GM12878 (cell line): ENCODE measurements at regions not wholly inside any gene's neighbourhood (a gene's known extent, or its start where the extent isn't known, plus 50 kb on each side); places are given as distances from the start of the nearest gene placed in this dataset.

Experiments used
- ATAC-seq: fragments of 200-7000 bp; cut with Tn5 transposase; 3 replicates; pipeline ENCODE4 v1.9.1; 2020; ENCODE audit warnings: mild to moderate bottlenecking, moderate library complexity
- BruUV-seq: library from RNA; stranded (reverse); fragments of 400-500 nt; replicated peaks from 2 replicates; lab custom pipeline; 2021; lab: Mats Ljungman, UMichigan
- CTCF ChIA-PET: fragments of 300-600 bp; sonication (Branson Sonifier 250); formaldehyde crosslinking; extraction: SDS; loops from one replicate; lab custom pipeline; 2021; ENCODE audit warnings: inconsistent platforms; lab: Yijun Ruan, JAX
- POLR2A ChIA-PET: fragments of 350-600 bp; formaldehyde crosslinking; extraction: SDS; loops from one replicate; lab custom pipeline; 2021; ENCODE audit warnings: inconsistent platforms; lab: Charles Lee
- RAD21 ChIA-PET: fragments of 300-600 bp; sonication (Branson Sonifier 250); formaldehyde crosslinking; loops from one replicate; lab custom pipeline; 2023; ENCODE audit warnings: antibody characterized with exemption; ENCODE audit not compliant: unreplicated experiment; lab: Charles Lee
- SMC1A ChIA-PET: fragments of 300-600 bp; sonication (Branson Sonifier 250); formaldehyde crosslinking; loops from one replicate; lab custom pipeline; 2023; ENCODE audit not compliant: unreplicated experiment, uncharacterized antibody; lab: Charles Lee
- DNase-seq: peaks from one replicate; pipeline ENCODE4 v3.0.0-alpha.2; 2011; ENCODE audit warnings: low read depth, low spot score
- FAIRE-seq: peaks from 3 replicates; lab custom pipeline; 2011; peaks lifted over from hg19 to GRCh38; lab: Jason Lieb, UNC
- H2AFZ ChIP-seq: 2 replicates; pipeline ENCODE4 v1.6.0; 2011; ENCODE audit warnings: low read depth, low read length, control low read depth; ENCODE audit not compliant: control insufficient read depth
- H3K27ac ChIP-seq: 2 replicates; pipeline ENCODE4 v1.5.1; 2011; ENCODE audit warnings: control low read depth; ENCODE audit not compliant: control insufficient read depth, insufficient read depth
- H3K27me3 ChIP-seq, 2 experiments: replicated peaks in 1 of 2; 2 replicates each; pipeline versions ENCODE4 v1.6.0 to v1.6.1; 2011; ENCODE audit warnings: low read length in 1 of 2; ENCODE audit not compliant: control insufficient read depth in 2 of 2, insufficient read depth in 2 of 2
- H3K36me3 ChIP-seq, 2 experiments: 2 replicates each; pipeline ENCODE4 v1.5.1; 2011; ENCODE audit warnings: low read length in 1 of 2; ENCODE audit not compliant: control insufficient read depth in 2 of 2, insufficient read depth in 2 of 2
- H3K4me1 ChIP-seq: 2 replicates; pipeline ENCODE4 v1.6.1; 2011; ENCODE audit warnings: mild to moderate bottlenecking, low read length, moderate library complexity, mixed read lengths; ENCODE audit not compliant: control insufficient read depth, insufficient read depth
- H3K4me2 ChIP-seq: 2 replicates; pipeline ENCODE4 v1.6.0; 2011; ENCODE audit warnings: control low read depth; ENCODE audit not compliant: control insufficient read depth, insufficient read depth
- H3K4me3 ChIP-seq: fragments of 200-600 bp; sonication (generic); 2 replicates; pipeline ENCODE4 v1.5.1; 2016
- H3K79me2 ChIP-seq: 2 replicates; pipeline ENCODE4 v1.6.0; 2011; ENCODE audit warnings: low read length; ENCODE audit not compliant: control insufficient read depth, insufficient read depth
- H3K9ac ChIP-seq: 2 replicates; pipeline ENCODE4 v1.8.0; 2011; ENCODE audit warnings: low read length, control low read depth, mixed read lengths; ENCODE audit not compliant: control insufficient read depth, insufficient read depth
- H3K9me3 ChIP-seq: replicated peaks from 3 replicates; pipeline ENCODE4 v1.5.1; 2011; ENCODE audit warnings: mild to moderate bottlenecking, low read length; ENCODE audit not compliant: control insufficient read depth, insufficient read depth
- H4K20me1 ChIP-seq: 2 replicates; pipeline ENCODE4 v1.6.0; 2011; ENCODE audit not compliant: control insufficient read depth, insufficient read depth
- CBFB ChIP-seq: IDR thresholded peaks from 2 replicates; pipeline ENCODE4 v1.6.1; 2016; ENCODE audit warnings: antibody characterized with exemption, low read depth
- CHD2 ChIP-seq: IDR thresholded peaks from 2 replicates; pipeline ENCODE4 v1.6.1; 2011; ENCODE audit warnings: low read depth, low read length, improper control_type of control experiment, borderline replicate concordance
- EZH2 ChIP-seq: IDR thresholded peaks from 2 replicates; pipeline ENCODE4 v1.6.1; 2012; ENCODE audit warnings: low read depth, mild to moderate bottlenecking, control low read depth, inconsistent platforms, low read length, borderline replicate concordance; ENCODE audit not compliant: control insufficient read depth
- IRF3 ChIP-seq: fragments of 450-650 bp; IDR thresholded peaks from 2 replicates; pipeline ENCODE4 v1.6.1; 2014; ENCODE audit warnings: mild to moderate bottlenecking
- JUND ChIP-seq: IDR thresholded peaks from 2 replicates; pipeline ENCODE4 v1.6.1; 2012; ENCODE audit warnings: low read depth, mild to moderate bottlenecking, low read length, improper control_type of control experiment, moderate library complexity
- MYC ChIP-seq: IDR thresholded peaks from 2 replicates; pipeline ENCODE4 v1.6.1; 2011; ENCODE audit warnings: mild to moderate bottlenecking, low read length, moderate library complexity, inconsistent platforms; ENCODE audit not compliant: insufficient read depth, insufficient replicate concordance, insufficient read length, severe bottlenecking
- NFYA ChIP-seq: IDR thresholded peaks from 2 replicates; pipeline ENCODE4 v1.6.1; 2011; ENCODE audit warnings: low read depth, mild to moderate bottlenecking, low read length, improper control_type of control experiment, borderline replicate concordance
- POLR2A ChIP-seq: IDR thresholded peaks from 2 replicates; pipeline ENCODE4 v1.6.1; 2011; ENCODE audit warnings: low read depth, mild to moderate bottlenecking, low read length
- RCOR1 ChIP-seq: conservative IDR thresholded peaks from 2 replicates; pipeline ENCODE4 v1.6.1; 2012; ENCODE audit warnings: low read depth, low read length, improper control_type of control experiment
- SMARCA5 ChIP-seq: fragments of 450-650 bp; IDR thresholded peaks from 2 replicates; pipeline ENCODE4 v1.6.1; 2017; ENCODE audit warnings: mild to moderate bottlenecking
- ZZZ3 ChIP-seq: IDR thresholded peaks from 2 replicates; pipeline ENCODE4 v1.6.1; 2011; ENCODE audit warnings: low read depth; ENCODE audit not compliant: control insufficient read depth, insufficient read length
- in situ Hi-C: fragments of 300-500 bp; cut with MboI; formaldehyde crosslinking; loops from 9 replicates; pipeline ENCODE4 v1.14.3; 2018; ENCODE audit warnings: mixed read lengths
- intact Hi-C: fragments of 100-400 bp; cut with micrococcal nuclease; formaldehyde crosslinking; loops from one replicate; pipeline ENCODE4 v1.14.2; 2022; ENCODE audit not compliant: unreplicated experiment

- TF ChIP-seq IRF3: no peak
- TF ChIP-seq ZZZ3: no peak
- TF ChIP-seq CHD2: no peak
- no peak for TF ChIP-seq POLR2A
- no peak for TF ChIP-seq SMARCA5
These were observed 976.1 kb upstream of the NUDT12 start (continued) for GRCh38 chr5:104538734-104539133.

- in situ Hi-C loops: no loop called here
- RAD21 ChIA-PET: no interaction called here
These were observed 970.9 kb upstream of the NUDT12 start for GRCh38 chr5:104533498-104533897.

More at GRCh38 chr5:104533498-104533897, 970.9 kb upstream of the NUDT12 start:
- DNase-seq: no peak
- Histone ChIP-seq H3K27me3 (no peaks in the 10 kb centered on the region), H3K4me3 (no peak overlapping the region), H3K9me3 (no peaks in the 10 kb centered on the region), H4K20me1 (no peaks in the 10 kb centered on the region), H3K9ac (no peak overlapping the region), H3K79me2 (no peaks in the 10 kb centered on the region), H3K27ac (no peak overlapping the region), H2AFZ (no peak overlapping the region), H3K4me2 (no peak overlapping the region), H3K36me3 (no peaks in the 10 kb centered on the region), H3K4me1 (no peaks in the 10 kb centered on the region)
- CTCF ChIA-PET: interaction anchor here (0.7 to 0.8 kb wide), 2 partner anchors 9 to 208 kb away, joined by 3 to 5 read pairs; no protein-coding TSS in a partner anchor
- intact Hi-C loops: no loop called here
- POLR2A ChIA-PET: no interaction called here
- BruUV-seq: no TSS peak
- SMC1A ChIA-PET: interaction anchor here (0.7 kb wide), 1 partner anchor 11 kb away, joined by 5 read pairs; no protein-coding TSS in a partner anchor
- no peak for ATAC-seq
- TF ChIP-seq CBFB (no peak), JUND (no peak), NFYA (no peak), RCOR1 (no peak), EZH2 (no peak), MYC (no peak)
- no peak for FAIRE-seq
